Neural cell (in vitro differentiated cells): ENCODE measurements at regions not wholly inside any gene's neighbourhood (a gene's known extent, or its start where the extent isn't known, plus 50 kb on each side); places are given as distances from the start of the nearest gene placed in this dataset.

Experiments used
- H2AFZ ChIP-seq: fragments of 200-600, 300-800 bp; sonication (generic), shearing (Covaris generic); 2 replicates; pipeline ENCODE4 v1.6.0; 2014; ENCODE audit warnings: low read depth, mild to moderate bottlenecking, antibody characterized with exemption, low read length, moderate library complexity
- H3F3A ChIP-seq: fragments of 200-600 bp; shearing (Covaris generic); 2 replicates; pipeline ENCODE4 v1.6.1; 2016; ENCODE audit warnings: mild to moderate bottlenecking, moderate library complexity, mixed read lengths, antibody characterized with exemption, low read length; ENCODE audit not compliant: insufficient read depth, poor library complexity, severe bottlenecking
- H3K27ac ChIP-seq: fragments of 200-600, 300-800 bp; sonication (generic), shearing (Covaris generic); 2 replicates; pipeline ENCODE4 v1.5.1; 2014; ENCODE audit warnings: mild to moderate bottlenecking, low read length, moderate library complexity
- H3K27me3 ChIP-seq: fragments of 300-800, 200-600 bp; sonication (generic), shearing (Covaris generic); 2 replicates; pipeline ENCODE4 v1.6.0; 2014; ENCODE audit warnings: mild to moderate bottlenecking, low read depth, low read length, moderate library complexity; ENCODE audit not compliant: insufficient read depth
- H3K36me3 ChIP-seq: fragments of 300-800, 200-600 bp; sonication (generic), shearing (Covaris generic); 2 replicates; pipeline ENCODE4 v1.5.1; 2014; ENCODE audit warnings: mild to moderate bottlenecking, antibody characterized with exemption, low read length, moderate library complexity; ENCODE audit not compliant: insufficient read depth
- H3K4me2 ChIP-seq: fragments of 300-800, 200-600 bp; sonication (generic), shearing (Covaris generic); 2 replicates; pipeline ENCODE4 v1.6.0; 2014; ENCODE audit warnings: mild to moderate bottlenecking, low read length
- H3K4me3 ChIP-seq: fragments of 300-800, 200-600 bp; sonication (generic), shearing (Covaris generic); 2 replicates; pipeline ENCODE4 v1.5.1; 2014; ENCODE audit warnings: mild to moderate bottlenecking, low read length, moderate library complexity
- H3K79me2 ChIP-seq: fragments of 200-600 bp; shearing (Covaris generic); replicated peaks from 2 replicates; pipeline ENCODE4 v1.6.0; 2014; ENCODE audit warnings: mild to moderate bottlenecking, low read length, moderate library complexity; ENCODE audit not compliant: insufficient read depth
- H3K9ac ChIP-seq: fragments of 300-800, 200-600 bp; sonication (generic), shearing (Covaris generic); 2 replicates; pipeline ENCODE4 v1.6.1; 2016; ENCODE audit warnings: mild to moderate bottlenecking, low read length, mixed read lengths
- H3K9me2 ChIP-seq: fragments of 200-600 bp; shearing (Covaris generic); 2 replicates; pipeline ENCODE4 v1.6.1; 2016; ENCODE audit warnings: mild to moderate bottlenecking, low read length, mixed read lengths; ENCODE audit not compliant: insufficient read depth
- H3K9me3 ChIP-seq: fragments of 200-600, 300-800 bp; sonication (generic), shearing (Covaris generic); 2 replicates; pipeline ENCODE4 v1.6.1; 2016; ENCODE audit warnings: mild to moderate bottlenecking, mixed run types, low read length, moderate library complexity, mixed read lengths
- H4K20me1 ChIP-seq: fragments of 200-600 bp; shearing (Covaris generic); 2 replicates; pipeline ENCODE4 v1.6.1; 2016; ENCODE audit warnings: mild to moderate bottlenecking, mixed run types; ENCODE audit not compliant: insufficient read depth
- CTCF ChIP-seq: fragments of 450-650 bp; IDR thresholded peaks from 2 replicates; pipeline ENCODE4 v1.5.1; 2014; ENCODE audit warnings: antibody characterized with exemption, mild to moderate bottlenecking, moderate library complexity; ENCODE audit not compliant: poor library complexity, severe bottlenecking
- EP300 ChIP-seq: fragments of 450-650 bp; conservative IDR thresholded peaks from 2 replicates; pipeline ENCODE4 v1.6.1; 2014; ENCODE audit warnings: antibody characterized with exemption, mild to moderate bottlenecking, moderate library complexity; ENCODE audit not compliant: poor library complexity, severe bottlenecking
- EZH2 ChIP-seq: fragments of 200-600, 300-800 bp; shearing (Covaris generic), sonication (generic); IDR thresholded peaks from 2 replicates; pipeline ENCODE4 v1.6.1; 2014; ENCODE audit warnings: antibody characterized with exemption, low read length, borderline replicate concordance, mild to moderate bottlenecking; ENCODE audit not compliant: insufficient read depth, poor library complexity, severe bottlenecking
- MXI1 ChIP-seq: fragments of 450-650 bp; conservative IDR thresholded peaks from 2 replicates; pipeline ENCODE4 v1.6.1; 2014; ENCODE audit warnings: antibody characterized with exemption, mild to moderate bottlenecking; ENCODE audit not compliant: poor library complexity, severe bottlenecking
- POLR2AphosphoS5 ChIP-seq: IDR thresholded peaks from 2 replicates; pipeline ENCODE4 v1.6.1; 2012
- RAD21 ChIP-seq: fragments of 450-650 bp; conservative IDR thresholded peaks from 2 replicates; pipeline ENCODE4 v1.6.1; 2014; ENCODE audit warnings: antibody characterized with exemption, mild to moderate bottlenecking, moderate library complexity
- REST ChIP-seq: IDR thresholded peaks from 2 replicates; pipeline ENCODE4 v1.6.1; 2012; ENCODE audit warnings: borderline replicate concordance
- SMC3 ChIP-seq: fragments of 450-650 bp; conservative IDR thresholded peaks from 2 replicates; pipeline ENCODE4 v1.6.1; 2014; ENCODE audit warnings: antibody characterized with exemption, mild to moderate bottlenecking, moderate library complexity; ENCODE audit not compliant: poor library complexity
- TAF1 ChIP-seq: IDR thresholded peaks from 2 replicates; pipeline ENCODE4 v1.6.1; 2012; ENCODE audit warnings: low read depth

DNA sequence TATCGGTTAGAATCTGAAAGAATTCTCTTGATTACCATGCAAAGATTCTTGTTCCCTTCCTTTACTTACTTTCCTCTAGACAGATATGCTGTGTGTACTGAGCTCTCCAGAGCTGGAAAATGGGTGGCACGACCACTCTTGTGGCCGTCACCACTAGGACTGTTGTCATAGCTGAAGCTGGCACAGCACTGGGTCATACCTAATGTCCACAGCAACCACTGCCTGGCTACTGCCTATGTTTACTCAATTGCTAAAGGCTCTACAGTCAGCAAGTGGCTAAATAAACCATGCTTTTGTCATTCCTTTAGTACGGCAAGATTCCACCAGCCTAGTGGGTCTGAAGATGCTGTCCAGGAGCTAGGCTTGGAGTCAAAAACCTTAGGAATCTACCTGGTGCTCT, 1643.0 kb downstream of the OTOL1 start:
- H3K9me3 ChIP-seq, result no peaks in the 10 kb centered on the region
- H3F3A ChIP-seq, result no peaks in the 10 kb centered on the region
- H3K4me2 ChIP-seq, result no peak overlapping the region
- H3K4me3 ChIP-seq, result no peak overlapping the region
- H3K36me3 ChIP-seq, result no peaks in the 10 kb centered on the region
- no peaks in the 10 kb centered on the region for H3K79me2 ChIP-seq
- H3K9ac ChIP-seq, result no peak overlapping the region
- H4K20me1 ChIP-seq, result no peaks in the 10 kb centered on the region
- H2AFZ ChIP-seq, result no peak overlapping the region
- H3K9me2 ChIP-seq, result no peaks in the 10 kb centered on the region
- no peaks in the 10 kb centered on the region for H3K27me3 ChIP-seq
- H3K27ac ChIP-seq, result no peak overlapping the region
- TF ChIP-seq MXI1, result no peak
- TF ChIP-seq RAD21, result no peak
- no peak for TF ChIP-seq SMC3
- TF ChIP-seq EP300, result no peak
- no peak for TF ChIP-seq POLR2AphosphoS5
- TF ChIP-seq EZH2, result no peak
- no peak for TF ChIP-seq TAF1
- TF ChIP-seq CTCF, result no peak
- no peak for TF ChIP-seq REST

- Histone ChIP-seq H3K9ac (no peak overlapping the region), H3K4me2 (no peak overlapping the region), H3K9me2 (no peaks in the 10 kb centered on the region), H3K27ac (no peak overlapping the region), H2AFZ (no peak overlapping the region), H3K27me3 (no peaks in the 10 kb centered on the region), H3K36me3 (no peaks in the 10 kb centered on the region), H3K9me3 (no peaks in the 10 kb centered on the region), H4K20me1 (no peaks in the 10 kb centered on the region), H3F3A (no peaks in the 10 kb centered on the region), H3K4me3 (no peak overlapping the region), H3K79me2 (no peaks in the 10 kb centered on the region)
- TF ChIP-seq SMC3, result no peak
- TF ChIP-seq REST, result no peak
- no peak for TF ChIP-seq TAF1
- TF ChIP-seq EZH2, result no peak
- TF ChIP-seq EP300, result no peak
- TF ChIP-seq POLR2AphosphoS5, result no peak
- TF ChIP-seq CTCF, result no peak
- no peak for TF ChIP-seq MXI1
- no peak for TF ChIP-seq RAD21
Observed at GRCh38 chr3:163138258-163138657, 1641.7 kb downstream of the OTOL1 start.
